ENCODE measurements at regions not wholly inside any gene's neighbourhood (a gene's known extent, or its start where the extent isn't known, plus 50 kb on each side); places are given as distances from the start of the nearest gene placed in this dataset.

DNA sequence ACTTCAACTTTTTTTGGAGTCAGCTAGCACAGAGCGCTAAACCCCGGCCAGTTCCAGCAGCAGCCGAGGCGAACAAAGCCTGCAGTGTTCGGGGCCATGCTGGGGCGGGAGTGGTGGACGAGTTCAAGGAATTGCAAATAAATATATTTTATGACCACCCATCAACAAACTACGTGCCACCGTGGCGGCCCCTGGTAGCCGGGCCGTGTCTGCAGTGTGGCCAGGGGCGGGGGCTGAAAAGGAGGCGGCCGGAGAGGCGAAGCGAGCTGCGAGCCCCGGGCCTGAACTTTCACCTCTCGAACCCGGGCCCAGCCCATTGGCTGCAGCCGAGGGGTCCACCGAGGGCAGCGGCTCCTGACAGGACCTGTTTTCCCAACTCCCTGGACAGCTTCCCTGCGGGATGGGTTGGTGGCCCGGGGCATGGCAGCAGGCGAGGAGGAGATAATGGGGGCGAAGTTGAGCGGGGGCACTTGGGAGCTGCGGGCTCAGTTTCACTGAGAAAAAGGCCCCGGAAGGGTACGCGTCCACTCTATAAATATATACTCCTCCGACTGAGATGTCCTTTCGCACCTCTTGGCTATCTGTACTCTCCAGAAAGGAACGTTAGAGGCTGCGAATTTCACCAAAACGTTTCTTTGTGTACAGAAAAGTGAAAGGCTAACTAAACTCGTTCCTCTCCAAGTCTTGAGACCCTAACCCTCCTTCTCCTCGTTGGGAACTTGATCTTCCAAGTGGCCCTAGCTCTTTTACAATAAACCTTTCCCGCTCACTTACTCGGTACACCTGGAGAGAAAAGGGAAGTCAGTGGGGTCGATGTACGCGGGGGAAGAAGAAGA is 164.6 kb upstream of the PPP1R3A start:
- no peak overlapping the region for H3K4me3 ChIP-seq (ENCODE audit: low read length)
- no TSS peak for BruUV-seq (replicated peaks)
- H3F3A ChIP-seq (ENCODE audit: low read length, unreplicated experiment): no peaks in the 10 kb centered on the region
- ATAC-seq: no peak
- no peaks in the 10 kb centered on the region for H4K20me1 ChIP-seq (ENCODE audit: low read length)
- no peak overlapping the region for H3K27ac ChIP-seq (ENCODE audit: low read length)
- DNase-seq: no peak
- H3K79me2 ChIP-seq (ENCODE audit: low read length): no peaks in the 10 kb centered on the region
- no peaks in the 10 kb centered on the region for H3K4me1 ChIP-seq (ENCODE audit: insufficient read depth, low read length)
- TF ChIP-seq EZH2 (IDR thresholded peaks at IDR 0.05; ENCODE audit: low read length, unreplicated experiment): no peak
- TF ChIP-seq, protein P1, sequence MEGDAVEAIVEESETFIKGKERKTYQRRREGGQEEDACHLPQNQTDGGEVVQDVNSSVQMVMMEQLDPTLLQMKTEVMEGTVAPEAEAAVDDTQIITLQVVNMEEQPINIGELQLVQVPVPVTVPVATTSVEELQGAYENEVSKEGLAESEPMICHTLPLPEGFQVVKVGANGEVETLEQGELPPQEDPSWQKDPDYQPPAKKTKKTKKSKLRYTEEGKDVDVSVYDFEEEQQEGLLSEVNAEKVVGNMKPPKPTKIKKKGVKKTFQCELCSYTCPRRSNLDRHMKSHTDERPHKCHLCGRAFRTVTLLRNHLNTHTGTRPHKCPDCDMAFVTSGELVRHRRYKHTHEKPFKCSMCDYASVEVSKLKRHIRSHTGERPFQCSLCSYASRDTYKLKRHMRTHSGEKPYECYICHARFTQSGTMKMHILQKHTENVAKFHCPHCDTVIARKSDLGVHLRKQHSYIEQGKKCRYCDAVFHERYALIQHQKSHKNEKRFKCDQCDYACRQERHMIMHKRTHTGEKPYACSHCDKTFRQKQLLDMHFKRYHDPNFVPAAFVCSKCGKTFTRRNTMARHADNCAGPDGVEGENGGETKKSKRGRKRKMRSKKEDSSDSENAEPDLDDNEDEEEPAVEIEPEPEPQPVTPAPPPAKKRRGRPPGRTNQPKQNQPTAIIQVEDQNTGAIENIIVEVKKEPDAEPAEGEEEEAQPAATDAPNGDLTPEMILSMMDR (conservative IDR thresholded peaks at IDR 0.05; ENCODE audit: low read depth, low read length): no peak
- TF ChIP-seq EZH2phosphoT487 (IDR thresholded peaks at IDR 0.05; ENCODE audit: borderline replicate concordance, low read length): no peak
- H3K9me3 ChIP-seq (ENCODE audit: low read length): no peaks in the 10 kb centered on the region
- no peak overlapping the region for H3K4me2 ChIP-seq (ENCODE audit: low read length)
- H3K27me3 ChIP-seq (ENCODE audit: low read length): peaks cover 90% of the 10 kb centered on the region
- intact Hi-C loops (cut with micrococcal nuclease): loop anchor here (5.0 kb wide), 2 partner anchors 454 to 579 kb away; no protein-coding TSS in a partner anchor
- ChIA-PET CTCF (no interaction called here), POLR2A (ENCODE audit: unreplicated experiment) (no interaction called here)
- H3K9me2 ChIP-seq (replicated peaks; ENCODE audit: low read length): no peaks in the 10 kb centered on the region
- no peaks in the 10 kb centered on the region for H3K36me3 ChIP-seq (ENCODE audit: low read depth, low read length)
- H3K9ac ChIP-seq (ENCODE audit: low read length): no peak overlapping the region
- H2AFZ ChIP-seq (ENCODE audit: low read length): no peak overlapping the region

- no peaks in the 10 kb centered on the region for H3K79me2 ChIP-seq (ENCODE audit: low read length)
- H3K4me3 ChIP-seq (ENCODE audit: low read length): no peak overlapping the region
- H3K27me3 ChIP-seq (ENCODE audit: low read length): peaks cover 92% of the 10 kb centered on the region
- no peaks in the 10 kb centered on the region for H3K4me1 ChIP-seq (ENCODE audit: insufficient read depth, low read length)
- no peak for DNase-seq
- H3K9me2 ChIP-seq (replicated peaks; ENCODE audit: low read length): no peaks in the 10 kb centered on the region
- H3K4me2 ChIP-seq (ENCODE audit: low read length): no peak overlapping the region
- ChIA-PET CTCF (no interaction called here), POLR2A (ENCODE audit: unreplicated experiment) (no interaction called here)
- TF ChIP-seq, protein P1 (conservative IDR thresholded peaks at IDR 0.05; ENCODE audit: low read depth, low read length): no peak
- TF ChIP-seq EZH2 (IDR thresholded peaks at IDR 0.05; ENCODE audit: low read length, unreplicated experiment) (no peak), EZH2phosphoT487 (IDR thresholded peaks at IDR 0.05; ENCODE audit: borderline replicate concordance, low read length) (no peak; the same call in 1 of the 2 replicates)
- no peak overlapping the region for H3K27ac ChIP-seq (ENCODE audit: low read length)
- no TSS peak for BruUV-seq (replicated peaks)
- no peaks in the 10 kb centered on the region for H3F3A ChIP-seq (ENCODE audit: low read length, unreplicated experiment)
- intact Hi-C loops (cut with micrococcal nuclease): loop anchor here (1.0 to 5.0 kb wide), 5 partner anchors 323 to 1828 kb away; no protein-coding TSS in a partner anchor
- H3K36me3 ChIP-seq (ENCODE audit: low read depth, low read length): no peaks in the 10 kb centered on the region
- ATAC-seq: no peak
- no peaks in the 10 kb centered on the region for H3K9me3 ChIP-seq (ENCODE audit: low read length)
- no peak overlapping the region for H3K9ac ChIP-seq (ENCODE audit: low read length)
- no peaks in the 10 kb centered on the region for H4K20me1 ChIP-seq (ENCODE audit: low read length)
- no peak overlapping the region for H2AFZ ChIP-seq (ENCODE audit: low read length)
These were observed 163.9 kb upstream of the PPP1R3A start for GRCh38 chr7:114082642-114083165.
